ENCODE measurements at regions not wholly inside any gene's neighbourhood (a gene's known extent, or its start where the extent isn't known, plus 50 kb on each side); places are given as distances from the start of the nearest gene placed in this dataset.
A peak's percentile ranks its signal among the peaks of the same experiment; 100 is the strongest.

GRCh38 chr17:79294459-79295071 is 219.9 kb downstream of the ENGASE start (continued):
- TF ChIP-seq EHMT2 (IDR thresholded peaks at IDR 0.05; ENCODE audit: borderline replicate concordance, low read depth, low read length) (peak; percentile 98), MBNL3 (CRISPR knock-in tag; conservative IDR thresholded peaks at IDR 0.05) (no peak), MIER3 (CRISPR knock-in tag; IDR thresholded peaks at IDR 0.05; ENCODE audit: borderline replicate concordance) (peak; percentile 77; the same call in 1 of the 2 replicates), ZSCAN29 (CRISPR knock-in tag; conservative IDR thresholded peaks at IDR 0.05) (no peak), ARHGAP35 (CRISPR knock-in tag; IDR thresholded peaks at IDR 0.05; ENCODE audit: borderline replicate concordance) (peak; percentile 71; the same call in 1 of the 2 replicates), ZNF446 (CRISPR knock-in tag; IDR thresholded peaks at IDR 0.05) (peak; percentile 87; the same call in 1 of the 2 replicates), ZSCAN20 (CRISPR knock-in tag; IDR thresholded peaks at IDR 0.05; ENCODE audit: borderline replicate concordance) (peak; percentile 85; the same call in 1 of the 2 replicates), ZNF773 (CRISPR knock-in tag; IDR thresholded peaks at IDR 0.05; ENCODE audit: borderline replicate concordance) (peak; percentile 96), MATR3 (CRISPR knock-in tag; IDR thresholded peaks at IDR 0.05) (no peak), ZBTB42 (CRISPR knock-in tag; IDR thresholded peaks at IDR 0.05) (no peak), ZNF205 (CRISPR knock-in tag; IDR thresholded peaks at IDR 0.05) (peak; percentile 83), NFYC (CRISPR knock-in tag; IDR thresholded peaks at IDR 0.05) (peak; percentile 47; the same call in 1 of the 2 replicates), ZNF234 (CRISPR knock-in tag; conservative IDR thresholded peaks at IDR 0.05) (peak; percentile 88; the same call in 1 of the 2 replicates), SP140L (CRISPR knock-in tag; IDR thresholded peaks at IDR 0.05; ENCODE audit: borderline replicate concordance) (peak; percentile 90; the same call in 1 of the 2 replicates), HMG20A (CRISPR knock-in tag; IDR thresholded peaks at IDR 0.05; ENCODE audit: borderline replicate concordance) (no peak; the same call in 1 of the 2 replicates), STAG1 (CRISPR knock-in tag; IDR thresholded peaks at IDR 0.05) (peak; percentile 22; the same call in 1 of the 2 replicates), POLR2A (IDR thresholded peaks at IDR 0.05; ENCODE audit: insufficient read depth in 1 of 2, low read depth in 2 of 2, low read length in 2 of 2) (no peak), XBP1 (CRISPR knock-in tag; IDR thresholded peaks at IDR 0.05) (peak; percentile 93), GABPB1 (CRISPR knock-in tag; IDR thresholded peaks at IDR 0.05) (peak; percentile 66), NFYB (CRISPR knock-in tag; IDR thresholded peaks at IDR 0.05) (no peak), BHLHE40 (IDR thresholded peaks at IDR 0.05; ENCODE audit: low read length) (no peak; the same call in 1 of the 2 replicates), ETV5 (CRISPR knock-in tag; IDR thresholded peaks at IDR 0.05; ENCODE audit: borderline replicate concordance) (peak; percentile 51; the same call in 1 of the 2 replicates), ZNF720 (CRISPR knock-in tag; IDR thresholded peaks at IDR 0.05) (peak; percentile 78; the same call in 1 of the 2 replicates)
- TF ChIP-seq, protein P1, sequence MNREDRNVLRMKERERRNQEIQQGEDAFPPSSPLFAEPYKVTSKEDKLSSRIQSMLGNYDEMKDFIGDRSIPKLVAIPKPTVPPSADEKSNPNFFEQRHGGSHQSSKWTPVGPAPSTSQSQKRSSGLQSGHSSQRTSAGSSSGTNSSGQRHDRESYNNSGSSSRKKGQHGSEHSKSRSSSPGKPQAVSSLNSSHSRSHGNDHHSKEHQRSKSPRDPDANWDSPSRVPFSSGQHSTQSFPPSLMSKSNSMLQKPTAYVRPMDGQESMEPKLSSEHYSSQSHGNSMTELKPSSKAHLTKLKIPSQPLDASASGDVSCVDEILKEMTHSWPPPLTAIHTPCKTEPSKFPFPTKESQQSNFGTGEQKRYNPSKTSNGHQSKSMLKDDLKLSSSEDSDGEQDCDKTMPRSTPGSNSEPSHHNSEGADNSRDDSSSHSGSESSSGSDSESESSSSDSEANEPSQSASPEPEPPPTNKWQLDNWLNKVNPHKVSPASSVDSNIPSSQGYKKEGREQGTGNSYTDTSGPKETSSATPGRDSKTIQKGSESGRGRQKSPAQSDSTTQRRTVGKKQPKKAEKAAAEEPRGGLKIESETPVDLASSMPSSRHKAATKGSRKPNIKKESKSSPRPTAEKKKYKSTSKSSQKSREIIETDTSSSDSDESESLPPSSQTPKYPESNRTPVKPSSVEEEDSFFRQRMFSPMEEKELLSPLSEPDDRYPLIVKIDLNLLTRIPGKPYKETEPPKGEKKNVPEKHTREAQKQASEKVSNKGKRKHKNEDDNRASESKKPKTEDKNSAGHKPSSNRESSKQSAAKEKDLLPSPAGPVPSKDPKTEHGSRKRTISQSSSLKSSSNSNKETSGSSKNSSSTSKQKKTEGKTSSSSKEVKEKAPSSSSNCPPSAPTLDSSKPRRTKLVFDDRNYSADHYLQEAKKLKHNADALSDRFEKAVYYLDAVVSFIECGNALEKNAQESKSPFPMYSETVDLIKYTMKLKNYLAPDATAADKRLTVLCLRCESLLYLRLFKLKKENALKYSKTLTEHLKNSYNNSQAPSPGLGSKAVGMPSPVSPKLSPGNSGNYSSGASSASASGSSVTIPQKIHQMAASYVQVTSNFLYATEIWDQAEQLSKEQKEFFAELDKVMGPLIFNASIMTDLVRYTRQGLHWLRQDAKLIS (CRISPR knock-in tag; IDR thresholded peaks at IDR 0.05), result no peak
- TF ChIP-seq, protein P2, sequence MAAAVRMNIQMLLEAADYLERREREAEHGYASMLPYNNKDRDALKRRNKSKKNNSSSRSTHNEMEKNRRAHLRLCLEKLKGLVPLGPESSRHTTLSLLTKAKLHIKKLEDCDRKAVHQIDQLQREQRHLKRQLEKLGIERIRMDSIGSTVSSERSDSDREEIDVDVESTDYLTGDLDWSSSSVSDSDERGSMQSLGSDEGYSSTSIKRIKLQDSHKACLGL (CRISPR knock-in tag; IDR thresholded peaks at IDR 0.05), result peak; percentile 95
- TF ChIP-seq, protein P3, sequence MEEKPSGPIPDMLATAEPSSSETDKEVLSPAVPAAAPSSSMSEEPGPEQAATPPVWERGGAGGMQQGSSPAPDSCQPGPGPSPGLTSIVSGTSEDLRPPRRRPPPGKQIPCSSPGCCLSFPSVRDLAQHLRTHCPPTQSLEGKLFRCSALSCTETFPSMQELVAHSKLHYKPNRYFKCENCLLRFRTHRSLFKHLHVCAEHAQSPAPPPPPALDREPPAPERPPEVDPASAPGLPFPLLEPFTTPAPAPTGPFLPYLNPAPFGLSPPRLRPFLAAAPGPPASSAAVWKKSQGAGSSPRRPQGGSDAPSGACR (CRISPR knock-in tag; IDR thresholded peaks at IDR 0.05), result no peak

All from HepG2 (cell line).